GM12878 (cell line): ENCODE measurements at regions not wholly inside any gene's neighbourhood (a gene's known extent, or its start where the extent isn't known, plus 50 kb on each side); places are given as distances from the start of the nearest gene placed in this dataset.

Experiments used
- ATAC-seq: fragments of 200-7000 bp; cut with Tn5 transposase; 3 replicates; pipeline ENCODE4 v1.9.1; 2020; ENCODE audit warnings: mild to moderate bottlenecking, moderate library complexity
- BruUV-seq: library from RNA; stranded (reverse); fragments of 400-500 nt; replicated peaks from 2 replicates; lab custom pipeline; 2021; lab: Mats Ljungman, UMichigan
- CTCF ChIA-PET: fragments of 300-600 bp; sonication (Branson Sonifier 250); formaldehyde crosslinking; extraction: SDS; loops from one replicate; lab custom pipeline; 2021; ENCODE audit warnings: inconsistent platforms; lab: Yijun Ruan, JAX
- POLR2A ChIA-PET: fragments of 350-600 bp; formaldehyde crosslinking; extraction: SDS; loops from one replicate; lab custom pipeline; 2021; ENCODE audit warnings: inconsistent platforms; lab: Charles Lee
- RAD21 ChIA-PET: fragments of 300-600 bp; sonication (Branson Sonifier 250); formaldehyde crosslinking; loops from one replicate; lab custom pipeline; 2023; ENCODE audit warnings: antibody characterized with exemption; ENCODE audit not compliant: unreplicated experiment; lab: Charles Lee
- SMC1A ChIA-PET: fragments of 300-600 bp; sonication (Branson Sonifier 250); formaldehyde crosslinking; loops from one replicate; lab custom pipeline; 2023; ENCODE audit not compliant: unreplicated experiment, uncharacterized antibody; lab: Charles Lee
- DNase-seq: peaks from one replicate; pipeline ENCODE4 v3.0.0-alpha.2; 2011; ENCODE audit warnings: low read depth, low spot score
- FAIRE-seq: peaks from 3 replicates; lab custom pipeline; 2011; peaks lifted over from hg19 to GRCh38; lab: Jason Lieb, UNC
- H2AFZ ChIP-seq: 2 replicates; pipeline ENCODE4 v1.6.0; 2011; ENCODE audit warnings: low read depth, low read length, control low read depth; ENCODE audit not compliant: control insufficient read depth
- H3K27ac ChIP-seq: 2 replicates; pipeline ENCODE4 v1.5.1; 2011; ENCODE audit warnings: control low read depth; ENCODE audit not compliant: control insufficient read depth, insufficient read depth
- H3K27me3 ChIP-seq, 2 experiments: replicated peaks in 1 of 2; 2 replicates each; pipeline versions ENCODE4 v1.6.0 to v1.6.1; 2011; ENCODE audit warnings: low read length in 1 of 2; ENCODE audit not compliant: control insufficient read depth in 2 of 2, insufficient read depth in 2 of 2
- H3K36me3 ChIP-seq, 2 experiments: 2 replicates each; pipeline ENCODE4 v1.5.1; 2011; ENCODE audit warnings: low read length in 1 of 2; ENCODE audit not compliant: control insufficient read depth in 2 of 2, insufficient read depth in 2 of 2
- H3K4me1 ChIP-seq: 2 replicates; pipeline ENCODE4 v1.6.1; 2011; ENCODE audit warnings: mild to moderate bottlenecking, low read length, moderate library complexity, mixed read lengths; ENCODE audit not compliant: control insufficient read depth, insufficient read depth
- H3K4me2 ChIP-seq: 2 replicates; pipeline ENCODE4 v1.6.0; 2011; ENCODE audit warnings: control low read depth; ENCODE audit not compliant: control insufficient read depth, insufficient read depth
- H3K4me3 ChIP-seq: fragments of 200-600 bp; sonication (generic); 2 replicates; pipeline ENCODE4 v1.5.1; 2016
- H3K79me2 ChIP-seq: 2 replicates; pipeline ENCODE4 v1.6.0; 2011; ENCODE audit warnings: low read length; ENCODE audit not compliant: control insufficient read depth, insufficient read depth
- H3K9ac ChIP-seq: 2 replicates; pipeline ENCODE4 v1.8.0; 2011; ENCODE audit warnings: low read length, control low read depth, mixed read lengths; ENCODE audit not compliant: control insufficient read depth, insufficient read depth
- H3K9me3 ChIP-seq: replicated peaks from 3 replicates; pipeline ENCODE4 v1.5.1; 2011; ENCODE audit warnings: mild to moderate bottlenecking, low read length; ENCODE audit not compliant: control insufficient read depth, insufficient read depth
- H4K20me1 ChIP-seq: 2 replicates; pipeline ENCODE4 v1.6.0; 2011; ENCODE audit not compliant: control insufficient read depth, insufficient read depth
- BRCA1 ChIP-seq: IDR thresholded peaks from 2 replicates; pipeline ENCODE4 v1.6.1; 2011; ENCODE audit warnings: low read depth, low read length, improper control_type of control experiment
- CHD1 ChIP-seq: IDR thresholded peaks from 2 replicates; pipeline ENCODE4 v1.6.1; 2012; ENCODE audit warnings: low read depth, low read length, improper control_type of control experiment
- DPF2 ChIP-seq: fragments of 450-650 bp; IDR thresholded peaks from 2 replicates; pipeline ENCODE4 v1.6.1; 2017; ENCODE audit warnings: mild to moderate bottlenecking
- FOXK2 ChIP-seq: fragments of 450-650 bp; IDR thresholded peaks from 2 replicates; pipeline ENCODE4 v1.6.1; 2017; ENCODE audit warnings: mild to moderate bottlenecking, moderate library complexity
- GABPA ChIP-seq: IDR thresholded peaks from 2 replicates; pipeline ENCODE4 v1.6.1; 2014; ENCODE audit warnings: antibody characterized with exemption, low read depth, mild to moderate bottlenecking, inconsistent platforms
- HDGF ChIP-seq: fragments of 450-650 bp; IDR thresholded peaks from 2 replicates; pipeline ENCODE4 v1.6.1; 2016; ENCODE audit warnings: antibody characterized with exemption
- KAT2A ChIP-seq: conservative IDR thresholded peaks from 2 replicates; pipeline ENCODE4 v1.6.1; 2011; ENCODE audit warnings: low read depth, low read length; ENCODE audit not compliant: control insufficient read depth
- NFXL1 ChIP-seq: fragments of 450-650 bp; IDR thresholded peaks from 2 replicates; pipeline ENCODE4 v1.6.1; 2017; ENCODE audit warnings: antibody characterized with exemption, mild to moderate bottlenecking, borderline replicate concordance
- RB1 ChIP-seq: fragments of 450-650 bp; formaldehyde crosslinking; IDR thresholded peaks from 2 replicates; pipeline ENCODE4 v1.6.1; 2017; ENCODE audit warnings: mild to moderate bottlenecking, borderline replicate concordance
- RBBP5 ChIP-seq: fragments of 200-600 bp; sonication (generic); conservative IDR thresholded peaks from 2 replicates; pipeline ENCODE4 v1.6.1; 2016
- RELA ChIP-seq: fragments of 450-650 bp; IDR thresholded peaks from 2 replicates; pipeline ENCODE4 v1.8.0; 2014; ENCODE audit warnings: borderline replicate concordance; ENCODE audit not compliant: partially characterized antibody
- STAT1 ChIP-seq: fragments of 450-650 bp; conservative IDR thresholded peaks from 2 replicates; pipeline ENCODE4 v1.6.1; 2014; ENCODE audit warnings: antibody characterized with exemption, mild to moderate bottlenecking
- SUPT20H ChIP-seq: IDR thresholded peaks from 2 replicates; pipeline ENCODE4 v1.6.1; 2011; ENCODE audit warnings: low read depth, mild to moderate bottlenecking, low read length, moderate library complexity, borderline replicate concordance; ENCODE audit not compliant: control insufficient read depth
- WGBS: methylation state at CpG from one replicate; pipeline ENCODE4 v1.1.6; 2016; ENCODE audit warnings: low lambda C conversion rate; ENCODE audit not compliant: insufficient replicate concordance, insufficient coverage; ENCODE audit errors: missing lambda C conversion rate; 5-methylcytosine and 5-hydroxymethylcytosine counted together
- in situ Hi-C: fragments of 300-500 bp; cut with MboI; formaldehyde crosslinking; loops from 9 replicates; pipeline ENCODE4 v1.14.3; 2018; ENCODE audit warnings: mixed read lengths
- intact Hi-C: fragments of 100-400 bp; cut with micrococcal nuclease; formaldehyde crosslinking; loops from one replicate; pipeline ENCODE4 v1.14.2; 2022; ENCODE audit not compliant: unreplicated experiment

- Histone ChIP-seq H3K9ac (no peak overlapping the region), H2AFZ (no peak overlapping the region), H3K79me2 (no peaks in the 10 kb centered on the region), H4K20me1 (no peaks in the 10 kb centered on the region; the same call in 1 of the 2 replicates), H3K4me3 (no peak overlapping the region), H3K27me3 (no peaks in the 10 kb centered on the region; a peak in 1 of 4 replicates), H3K9me3 (no peaks in the 10 kb centered on the region; the same call in 2 of the 3 replicates), H3K36me3 (no peaks in the 10 kb centered on the region), H3K4me2 (no peak overlapping the region), H3K4me1 (no peaks in the 10 kb centered on the region), H3K27ac (no peak overlapping the region)
- TF ChIP-seq FOXK2, result no peak
- no peak for TF ChIP-seq GABPA
- no peak for TF ChIP-seq HDGF
- no peak for TF ChIP-seq CHD1
- no peak for TF ChIP-seq NFXL1
- no peak for TF ChIP-seq RB1
- no peak for TF ChIP-seq SUPT20H
- TF ChIP-seq KAT2A, result no peak
- TF ChIP-seq RELA, result no peak
- TF ChIP-seq DPF2, result no peak
- no peak for TF ChIP-seq STAT1
- no peak for TF ChIP-seq RBBP5
- TF ChIP-seq BRCA1, result no peak
- CTCF ChIA-PET, result interaction anchor here (0.6 kb wide), 1 partner anchor 213 kb away, joined by 3 read pairs; no protein-coding TSS in a partner anchor
- FAIRE-seq (no peak), DNase-seq (no peak), ATAC-seq (no peak)
- 0% methylated on average over 1 of the region's 1 CpG for WGBS
- intact Hi-C loops, result no loop called here
- SMC1A ChIA-PET, result no interaction called here
- in situ Hi-C loops, result no loop called here
- no TSS peak for BruUV-seq
- RAD21 ChIA-PET, result no interaction called here
- POLR2A ChIA-PET, result no interaction called here
These were observed 141.3 kb upstream of the WNT4 start for GRCh38 chr1:22284236-22284635.
